ENCODE measurements at regions not wholly inside any gene's neighbourhood (a gene's known extent, or its start where the extent isn't known, plus 50 kb on each side); places are given as distances from the start of the nearest gene placed in this dataset.

DNA sequence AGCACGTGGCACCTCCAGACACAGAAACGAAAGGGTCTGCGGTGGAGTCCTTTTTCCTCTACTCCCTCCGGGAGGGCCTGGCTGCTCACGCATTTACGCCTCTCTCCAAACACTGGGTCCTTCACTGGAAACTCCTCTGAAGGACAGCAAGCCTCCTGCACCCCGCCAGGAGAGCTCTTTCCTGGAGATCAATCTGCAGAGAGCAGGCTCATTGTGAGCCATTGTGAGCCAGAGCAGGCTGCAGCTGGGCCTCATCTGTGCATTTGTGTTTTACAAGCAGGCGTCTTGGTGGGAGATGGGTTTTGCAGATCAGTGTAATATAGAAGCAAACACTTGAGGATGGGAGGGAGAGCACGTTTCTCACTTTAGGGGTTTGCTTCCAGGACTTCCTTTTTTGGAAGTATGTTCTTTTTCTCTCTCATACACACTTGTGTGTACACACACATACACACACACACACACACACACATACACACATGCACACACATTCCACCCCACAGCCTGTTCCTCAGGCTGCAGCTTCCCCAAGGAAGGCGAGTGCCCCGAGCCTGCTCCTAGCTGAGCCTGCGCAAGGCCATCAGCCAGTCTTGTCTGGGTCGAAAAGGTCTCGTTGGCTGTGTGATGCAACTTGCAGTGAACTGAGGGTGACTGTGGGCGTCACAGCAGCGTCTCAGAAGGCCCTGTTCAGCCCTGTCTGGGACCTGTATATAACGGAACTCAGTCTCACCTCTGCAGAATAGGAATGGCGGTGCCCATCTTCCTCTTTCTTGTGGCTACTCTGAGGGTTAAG is 163.5 kb downstream of the GLI2 start:
- TF ChIP-seq POLR2A (IDR thresholded peaks at IDR 0.05): no peak
- TF ChIP-seq, protein P1, sequence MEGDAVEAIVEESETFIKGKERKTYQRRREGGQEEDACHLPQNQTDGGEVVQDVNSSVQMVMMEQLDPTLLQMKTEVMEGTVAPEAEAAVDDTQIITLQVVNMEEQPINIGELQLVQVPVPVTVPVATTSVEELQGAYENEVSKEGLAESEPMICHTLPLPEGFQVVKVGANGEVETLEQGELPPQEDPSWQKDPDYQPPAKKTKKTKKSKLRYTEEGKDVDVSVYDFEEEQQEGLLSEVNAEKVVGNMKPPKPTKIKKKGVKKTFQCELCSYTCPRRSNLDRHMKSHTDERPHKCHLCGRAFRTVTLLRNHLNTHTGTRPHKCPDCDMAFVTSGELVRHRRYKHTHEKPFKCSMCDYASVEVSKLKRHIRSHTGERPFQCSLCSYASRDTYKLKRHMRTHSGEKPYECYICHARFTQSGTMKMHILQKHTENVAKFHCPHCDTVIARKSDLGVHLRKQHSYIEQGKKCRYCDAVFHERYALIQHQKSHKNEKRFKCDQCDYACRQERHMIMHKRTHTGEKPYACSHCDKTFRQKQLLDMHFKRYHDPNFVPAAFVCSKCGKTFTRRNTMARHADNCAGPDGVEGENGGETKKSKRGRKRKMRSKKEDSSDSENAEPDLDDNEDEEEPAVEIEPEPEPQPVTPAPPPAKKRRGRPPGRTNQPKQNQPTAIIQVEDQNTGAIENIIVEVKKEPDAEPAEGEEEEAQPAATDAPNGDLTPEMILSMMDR (IDR thresholded peaks at IDR 0.05): no peak

Measured in upper lobe of left lung (tissue), 4 donors.